HEK293 (cell line): ENCODE measurements at regions not wholly inside any gene's neighbourhood (a gene's known extent, or its start where the extent isn't known, plus 50 kb on each side); places are given as distances from the start of the nearest gene placed in this dataset.

Experiments used
- GLIS1 ChIP-seq: fragments of 450-650 bp; formaldehyde crosslinking; IDR thresholded peaks from 2 replicates; pipeline ENCODE4 v1.5.1; 2016; ENCODE audit warnings: missing biosample characterization, missing genetic modification characterization
- KLF10 ChIP-seq: fragments of 450-650 bp; IDR thresholded peaks from 2 replicates; pipeline ENCODE4 v1.5.1; 2018; ENCODE audit warnings: missing biosample characterization, mild to moderate bottlenecking, missing genetic modification characterization
- REPIN1 ChIP-seq: fragments of 450-650 bp; formaldehyde crosslinking; IDR thresholded peaks from 2 replicates; pipeline ENCODE4 v1.5.1; 2017; ENCODE audit warnings: missing biosample characterization, missing genetic modification characterization, low read depth
- ZBTB1 ChIP-seq: fragments of 450-650 bp; formaldehyde crosslinking; IDR thresholded peaks from 2 replicates; pipeline ENCODE4 v1.5.1; 2016; ENCODE audit warnings: missing biosample characterization, missing genetic modification characterization
- ZNF138 ChIP-seq: fragments of 450-650 bp; formaldehyde crosslinking; IDR thresholded peaks from 2 replicates; pipeline ENCODE4 v1.5.1; 2016; ENCODE audit warnings: missing biosample characterization, missing genetic modification characterization, borderline replicate concordance
- ZNF184 ChIP-seq: fragments of 450-650 bp; IDR thresholded peaks from 2 replicates; pipeline ENCODE4 v1.5.1; 2018; ENCODE audit warnings: missing biosample characterization, mild to moderate bottlenecking, missing genetic modification characterization
- ZNF311 ChIP-seq: fragments of 450-650 bp; formaldehyde crosslinking; IDR thresholded peaks from 2 replicates; pipeline ENCODE4 v1.5.1; 2017; ENCODE audit warnings: missing biosample characterization, missing genetic modification characterization, borderline replicate concordance
- ZNF560 ChIP-seq: fragments of 450-650 bp; formaldehyde crosslinking; IDR thresholded peaks from 2 replicates; pipeline ENCODE4 v1.5.1; 2017; ENCODE audit warnings: missing biosample characterization, missing genetic modification characterization, borderline replicate concordance
- TF ChIP-seq, protein P1 (sequence below): fragments of 450-650 bp; formaldehyde crosslinking; IDR thresholded peaks from 2 replicates; pipeline ENCODE4 v1.5.1; 2016; ENCODE audit warnings: missing biosample characterization, missing genetic modification characterization
- TF ChIP-seq, protein P2 (sequence below): fragments of 450-650 bp; formaldehyde crosslinking; IDR thresholded peaks from 2 replicates; pipeline ENCODE4 v1.5.1; 2016; ENCODE audit warnings: missing biosample characterization, missing genetic modification characterization
- TF ChIP-seq, protein P3 (sequence below): sonication (generic); formaldehyde crosslinking; IDR thresholded peaks from 2 replicates; pipeline ENCODE4 v1.8.1; 2022; ENCODE audit warnings: mild to moderate bottlenecking, moderate library complexity, missing genetic modification reagents
- TF ChIP-seq, protein P4 (sequence below): fragments of 450-650 bp; formaldehyde crosslinking; IDR thresholded peaks from 2 replicates; pipeline ENCODE4 v1.5.1; 2016; ENCODE audit warnings: missing biosample characterization, missing genetic modification characterization

DNA sequence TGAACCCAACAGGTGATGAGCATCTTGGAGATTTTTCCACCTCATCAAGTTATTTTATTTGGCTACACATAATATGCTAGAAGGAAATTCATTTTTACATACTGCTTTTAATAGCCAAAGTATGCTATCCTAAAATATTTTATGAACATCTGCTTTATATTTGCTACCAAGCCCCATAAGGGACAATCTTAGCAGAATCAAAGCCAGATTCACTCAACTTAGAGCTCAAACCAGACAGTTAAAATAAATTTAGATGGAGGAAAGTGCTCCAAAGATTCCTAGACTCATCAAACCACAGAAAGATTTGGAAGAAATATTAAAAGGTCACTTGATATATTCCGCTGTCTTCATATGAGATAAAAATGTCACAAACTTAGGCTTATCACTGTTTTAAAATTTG, 637.1 kb upstream of the CCNG1 start:
- TF ChIP-seq, protein P1, sequence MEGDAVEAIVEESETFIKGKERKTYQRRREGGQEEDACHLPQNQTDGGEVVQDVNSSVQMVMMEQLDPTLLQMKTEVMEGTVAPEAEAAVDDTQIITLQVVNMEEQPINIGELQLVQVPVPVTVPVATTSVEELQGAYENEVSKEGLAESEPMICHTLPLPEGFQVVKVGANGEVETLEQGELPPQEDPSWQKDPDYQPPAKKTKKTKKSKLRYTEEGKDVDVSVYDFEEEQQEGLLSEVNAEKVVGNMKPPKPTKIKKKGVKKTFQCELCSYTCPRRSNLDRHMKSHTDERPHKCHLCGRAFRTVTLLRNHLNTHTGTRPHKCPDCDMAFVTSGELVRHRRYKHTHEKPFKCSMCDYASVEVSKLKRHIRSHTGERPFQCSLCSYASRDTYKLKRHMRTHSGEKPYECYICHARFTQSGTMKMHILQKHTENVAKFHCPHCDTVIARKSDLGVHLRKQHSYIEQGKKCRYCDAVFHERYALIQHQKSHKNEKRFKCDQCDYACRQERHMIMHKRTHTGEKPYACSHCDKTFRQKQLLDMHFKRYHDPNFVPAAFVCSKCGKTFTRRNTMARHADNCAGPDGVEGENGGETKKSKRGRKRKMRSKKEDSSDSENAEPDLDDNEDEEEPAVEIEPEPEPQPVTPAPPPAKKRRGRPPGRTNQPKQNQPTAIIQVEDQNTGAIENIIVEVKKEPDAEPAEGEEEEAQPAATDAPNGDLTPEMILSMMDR (tag by site-specific recombination), result no peak
- TF ChIP-seq, protein P2, sequence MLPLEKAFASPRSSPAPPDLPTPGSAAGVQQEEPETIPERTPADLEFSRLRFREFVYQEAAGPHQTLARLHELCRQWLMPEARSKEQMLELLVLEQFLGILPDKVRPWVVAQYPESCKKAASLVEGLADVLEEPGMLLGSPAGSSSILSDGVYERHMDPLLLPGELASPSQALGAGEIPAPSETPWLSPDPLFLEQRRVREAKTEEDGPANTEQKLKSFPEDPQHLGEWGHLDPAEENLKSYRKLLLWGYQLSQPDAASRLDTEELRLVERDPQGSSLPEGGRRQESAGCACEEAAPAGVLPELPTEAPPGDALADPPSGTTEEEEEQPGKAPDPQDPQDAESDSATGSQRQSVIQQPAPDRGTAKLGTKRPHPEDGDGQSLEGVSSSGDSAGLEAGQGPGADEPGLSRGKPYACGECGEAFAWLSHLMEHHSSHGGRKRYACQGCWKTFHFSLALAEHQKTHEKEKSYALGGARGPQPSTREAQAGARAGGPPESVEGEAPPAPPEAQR (tag by site-specific recombination), result no peak
- no peak for TF ChIP-seq ZNF560 (tag by site-specific recombination)
- TF ChIP-seq, protein P3, sequence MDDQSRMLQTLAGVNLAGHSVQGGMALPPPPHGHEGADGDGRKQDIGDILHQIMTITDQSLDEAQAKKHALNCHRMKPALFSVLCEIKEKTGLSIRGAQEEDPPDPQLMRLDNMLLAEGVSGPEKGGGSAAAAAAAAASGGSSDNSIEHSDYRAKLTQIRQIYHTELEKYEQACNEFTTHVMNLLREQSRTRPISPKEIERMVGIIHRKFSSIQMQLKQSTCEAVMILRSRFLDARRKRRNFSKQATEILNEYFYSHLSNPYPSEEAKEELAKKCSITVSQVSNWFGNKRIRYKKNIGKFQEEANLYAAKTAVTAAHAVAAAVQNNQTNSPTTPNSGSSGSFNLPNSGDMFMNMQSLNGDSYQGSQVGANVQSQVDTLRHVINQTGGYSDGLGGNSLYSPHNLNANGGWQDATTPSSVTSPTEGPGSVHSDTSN, result no peak
- TF ChIP-seq ZNF184, result no peak
- TF ChIP-seq ZBTB1, result no peak
- TF ChIP-seq ZNF311, result no peak
- no peak for TF ChIP-seq KLF10 (tag by site-specific recombination)
- no peak for TF ChIP-seq ZNF138 (tag by site-specific recombination)
- no peak for TF ChIP-seq GLIS1 (tag by site-specific recombination)
- TF ChIP-seq REPIN1, result no peak
- TF ChIP-seq, protein P4, sequence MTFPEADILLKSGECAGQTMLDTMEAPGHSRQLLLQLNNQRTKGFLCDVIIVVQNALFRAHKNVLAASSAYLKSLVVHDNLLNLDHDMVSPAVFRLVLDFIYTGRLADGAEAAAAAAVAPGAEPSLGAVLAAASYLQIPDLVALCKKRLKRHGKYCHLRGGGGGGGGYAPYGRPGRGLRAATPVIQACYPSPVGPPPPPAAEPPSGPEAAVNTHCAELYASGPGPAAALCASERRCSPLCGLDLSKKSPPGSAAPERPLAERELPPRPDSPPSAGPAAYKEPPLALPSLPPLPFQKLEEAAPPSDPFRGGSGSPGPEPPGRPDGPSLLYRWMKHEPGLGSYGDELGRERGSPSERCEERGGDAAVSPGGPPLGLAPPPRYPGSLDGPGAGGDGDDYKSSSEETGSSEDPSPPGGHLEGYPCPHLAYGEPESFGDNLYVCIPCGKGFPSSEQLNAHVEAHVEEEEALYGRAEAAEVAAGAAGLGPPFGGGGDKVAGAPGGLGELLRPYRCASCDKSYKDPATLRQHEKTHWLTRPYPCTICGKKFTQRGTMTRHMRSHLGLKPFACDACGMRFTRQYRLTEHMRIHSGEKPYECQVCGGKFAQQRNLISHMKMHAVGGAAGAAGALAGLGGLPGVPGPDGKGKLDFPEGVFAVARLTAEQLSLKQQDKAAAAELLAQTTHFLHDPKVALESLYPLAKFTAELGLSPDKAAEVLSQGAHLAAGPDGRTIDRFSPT, result no peak
